Uterus (tissue), 3 donors: ENCODE measurements at regions not wholly inside any gene's neighbourhood (a gene's known extent, or its start where the extent isn't known, plus 50 kb on each side); places are given as distances from the start of the nearest gene placed in this dataset.

Source experiments
- DNase-seq, 2 donors: peaks; one replicate each; pipeline ENCODE4 v3.0.0-alpha.2; 2019 to 2020
- H3K27ac ChIP-seq, 2 donors: fragments of 200-600 bp; sonication (generic); 1 replicate in 1 of 2; 2 replicates in 1 of 2; pipeline ENCODE4 v1.5.1; 2016 to 2018
- H3K27me3 ChIP-seq, 2 donors: fragments of 200-600 bp; sonication (generic); one replicate each; pipeline ENCODE4 v1.5.1; 2018 to 2019; ENCODE audit warnings: control low read depth in 1 of 2
- H3K36me3 ChIP-seq, 2 donors: fragments of 200-600 bp; sonication (generic); one replicate each; pipeline ENCODE4 v1.5.1; 2019; ENCODE audit warnings: control low read depth in 1 of 2
- H3K4me1 ChIP-seq, 2 donors: fragments of 200-600 bp; sonication (generic); one replicate each; pipeline ENCODE4 v1.5.1; 2018 to 2019; ENCODE audit warnings: control low read depth in 1 of 2
- H3K4me3 ChIP-seq, 2 donors: fragments of 200-600 bp; sonication (generic); 1 replicate in 1 of 2; 2 replicates in 1 of 2; pipeline ENCODE4 v1.5.1; 2018 to 2019; ENCODE audit warnings: mild to moderate bottlenecking in 1 of 2
- H3K9me3 ChIP-seq, 2 donors: fragments of 200-600 bp; sonication (generic); one replicate each; pipeline ENCODE4 v1.5.1; 2019; ENCODE audit warnings: control low read depth in 1 of 2
- POLR2A ChIP-seq, 2 donors: fragments of 450-650 bp; IDR thresholded peaks; one replicate each; pipeline ENCODE4 v1.6.1; 2016; ENCODE audit warnings: antibody characterized with exemption in 2 of 2, mild to moderate bottlenecking in 1 of 2, moderate library complexity in 1 of 2
- intact Hi-C: fragments of 100-400 bp; cut with DNase I; formaldehyde crosslinking; loops from one replicate; pipeline ENCODE4 v1.15.1; 2023; ENCODE audit warnings: low total_unique reads
- TF ChIP-seq, protein P1 (sequence below), 4 experiments: fragments of 200-600 bp in 2 of 4; fragments of 450-650 bp in 2 of 4; sonication (generic) in 2 of 4; IDR thresholded peaks; one replicate each; pipeline ENCODE4 v1.5.1; 2016 to 2019; ENCODE audit warnings: antibody characterized with exemption in 4 of 4, mild to moderate bottlenecking in 2 of 4, moderate library complexity in 1 of 4
- donor health status: DM: yes; HTN: yes; CAD: no.

- intact Hi-C loops: no loop called here
- no peaks in the 10 kb centered on the region for H3K27me3 ChIP-seq
- no peaks in the 10 kb centered on the region for H3K4me1 ChIP-seq
- no peaks in the 10 kb centered on the region for H3K9me3 ChIP-seq
- no peak overlapping the region for H3K4me3 ChIP-seq
- TF ChIP-seq, protein P1, sequence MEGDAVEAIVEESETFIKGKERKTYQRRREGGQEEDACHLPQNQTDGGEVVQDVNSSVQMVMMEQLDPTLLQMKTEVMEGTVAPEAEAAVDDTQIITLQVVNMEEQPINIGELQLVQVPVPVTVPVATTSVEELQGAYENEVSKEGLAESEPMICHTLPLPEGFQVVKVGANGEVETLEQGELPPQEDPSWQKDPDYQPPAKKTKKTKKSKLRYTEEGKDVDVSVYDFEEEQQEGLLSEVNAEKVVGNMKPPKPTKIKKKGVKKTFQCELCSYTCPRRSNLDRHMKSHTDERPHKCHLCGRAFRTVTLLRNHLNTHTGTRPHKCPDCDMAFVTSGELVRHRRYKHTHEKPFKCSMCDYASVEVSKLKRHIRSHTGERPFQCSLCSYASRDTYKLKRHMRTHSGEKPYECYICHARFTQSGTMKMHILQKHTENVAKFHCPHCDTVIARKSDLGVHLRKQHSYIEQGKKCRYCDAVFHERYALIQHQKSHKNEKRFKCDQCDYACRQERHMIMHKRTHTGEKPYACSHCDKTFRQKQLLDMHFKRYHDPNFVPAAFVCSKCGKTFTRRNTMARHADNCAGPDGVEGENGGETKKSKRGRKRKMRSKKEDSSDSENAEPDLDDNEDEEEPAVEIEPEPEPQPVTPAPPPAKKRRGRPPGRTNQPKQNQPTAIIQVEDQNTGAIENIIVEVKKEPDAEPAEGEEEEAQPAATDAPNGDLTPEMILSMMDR (IDR thresholded peaks at IDR 0.05): no peak
- no peak for TF ChIP-seq POLR2A (IDR thresholded peaks at IDR 0.05)
- no peak for DNase-seq
- H3K27ac ChIP-seq: peak overlapping the region in 1 of 2 donors; percentile 22
- H3K36me3 ChIP-seq: no peaks in the 10 kb centered on the region
Measured at GRCh38 chr5:5675511-5675910, 253.0 kb downstream of the ICE1 start.

- Histone ChIP-seq H3K4me1 (no peaks in the 10 kb centered on the region), H3K4me3 (no peak overlapping the region), H3K36me3 (no peaks in the 10 kb centered on the region), H3K27ac (no peak overlapping the region), H3K27me3 (no peaks in the 10 kb centered on the region), H3K9me3 (no peaks in the 10 kb centered on the region)
- TF ChIP-seq, protein P1 (IDR thresholded peaks at IDR 0.05): no peak
- no peak for TF ChIP-seq POLR2A (IDR thresholded peaks at IDR 0.05)
- intact Hi-C loops: no loop called here
- DNase-seq: no peak
Measured at GRCh38 chr5:5671823-5672222, 249.3 kb downstream of the ICE1 start.

GRCh38 chr5:5667136-5667554, 244.7 kb downstream of the ICE1 start:
- intact Hi-C loops: no loop called here
- Histone ChIP-seq H3K27me3 (no peaks in the 10 kb centered on the region), H3K27ac (no peak overlapping the region), H3K36me3 (no peaks in the 10 kb centered on the region), H3K4me1 (no peaks in the 10 kb centered on the region), H3K9me3 (no peaks in the 10 kb centered on the region), H3K4me3 (no peak overlapping the region)
- no peak for TF ChIP-seq POLR2A (IDR thresholded peaks at IDR 0.05)
- TF ChIP-seq, protein P1 (IDR thresholded peaks at IDR 0.05): no peak
- DNase-seq: no peak

DNA sequence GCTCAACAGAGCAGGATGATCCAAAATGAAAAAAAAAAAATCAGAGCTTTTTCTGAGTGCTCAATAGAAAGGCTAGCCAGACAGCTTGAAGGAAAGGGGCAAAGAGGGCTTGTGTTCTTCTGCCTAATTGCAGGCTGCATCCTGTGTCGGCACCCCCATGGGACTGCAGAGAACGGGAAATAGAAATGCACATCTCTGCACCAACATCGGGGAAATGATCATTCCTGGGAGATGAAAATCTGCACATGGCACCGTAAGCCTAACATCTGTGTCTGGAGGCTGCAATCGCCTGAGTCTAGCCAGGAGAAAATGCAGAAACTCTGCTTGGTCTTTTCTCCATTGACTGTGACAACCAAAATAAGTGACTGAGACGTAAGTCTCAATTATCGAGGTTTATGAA, 243.9 kb downstream of the ICE1 start:
- intact Hi-C loops: no loop called here
- no peaks in the 10 kb centered on the region for H3K27me3 ChIP-seq
- no peaks in the 10 kb centered on the region for H3K4me1 ChIP-seq
- no peak for TF ChIP-seq POLR2A (IDR thresholded peaks at IDR 0.05)
- TF ChIP-seq, protein P1 (IDR thresholded peaks at IDR 0.05): no peak
- no peak for DNase-seq
- H3K9me3 ChIP-seq: no peaks in the 10 kb centered on the region
- H3K36me3 ChIP-seq: no peaks in the 10 kb centered on the region
- H3K4me3 ChIP-seq: no peak overlapping the region
- no peak overlapping the region for H3K27ac ChIP-seq

- no peaks in the 10 kb centered on the region for H3K4me1 ChIP-seq
- H3K27ac ChIP-seq: no peak overlapping the region
- H3K36me3 ChIP-seq: no peaks in the 10 kb centered on the region
- no peak overlapping the region for H3K4me3 ChIP-seq
- no peaks in the 10 kb centered on the region for H3K9me3 ChIP-seq
- no peaks in the 10 kb centered on the region for H3K27me3 ChIP-seq
- intact Hi-C loops: no loop called here
- DNase-seq: no peak
- no peak for TF ChIP-seq POLR2A (IDR thresholded peaks at IDR 0.05)
- TF ChIP-seq, protein P1 (IDR thresholded peaks at IDR 0.05): no peak
Measured at GRCh38 chr5:5666076-5666365, 243.5 kb downstream of the ICE1 start.
